H7 (cell line): ENCODE measurements at regions not wholly inside any gene's neighbourhood (a gene's known extent, or its start where the extent isn't known, plus 50 kb on each side); places are given as distances from the start of the nearest gene placed in this dataset.

Source experiments
- DNase-seq: peaks from one replicate; pipeline ENCODE4 v3.0.0; 2012
- H3K27me3 ChIP-seq: 2 replicates; pipeline ENCODE4 v1.6.0; 2011; ENCODE audit warnings: mild to moderate bottlenecking, low read length; ENCODE audit not compliant: control insufficient read depth, insufficient read depth
- H3K36me3 ChIP-seq: replicated peaks from 2 replicates; pipeline ENCODE4 v1.5.1; 2011; ENCODE audit warnings: low read length; ENCODE audit not compliant: control insufficient read depth, insufficient read depth
- H3K4me3 ChIP-seq: 2 replicates; pipeline ENCODE4 v1.5.1; 2011; ENCODE audit warnings: low read depth, mild to moderate bottlenecking, control low read depth, low read length, moderate library complexity; ENCODE audit not compliant: insufficient read depth

DNA sequence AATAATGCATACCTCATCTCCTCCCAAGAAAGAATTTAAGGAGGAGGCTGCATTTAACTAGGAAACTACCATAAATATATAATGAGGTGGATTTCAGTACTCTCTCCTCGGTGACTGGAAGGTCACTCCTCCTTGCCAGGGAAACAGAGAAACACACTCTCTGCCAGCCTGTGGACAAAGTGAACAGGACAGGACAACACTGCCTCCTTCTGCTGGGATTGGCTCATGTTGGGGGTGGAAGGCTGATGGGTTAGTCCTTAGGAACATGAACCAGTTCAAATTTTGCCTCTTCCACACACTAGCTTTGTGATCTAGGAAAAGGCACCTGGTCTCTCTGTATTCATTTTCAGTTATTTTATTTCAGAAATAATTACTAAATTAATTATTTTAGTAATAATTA lies 50.6 kb upstream of the STEAP4 start:
- H3K36me3 ChIP-seq, result no peaks in the 10 kb centered on the region
- no peak overlapping the region for H3K4me3 ChIP-seq
- no peaks in the 10 kb centered on the region for H3K27me3 ChIP-seq
- no peak for DNase-seq
